Type B pancreatic cell (in vitro differentiated cells): ENCODE measurements at regions not wholly inside any gene's neighbourhood (a gene's known extent, or its start where the extent isn't known, plus 50 kb on each side); places are given as distances from the start of the nearest gene placed in this dataset.

ENCODE experiments used
- DNase-seq: peaks from one replicate; pipeline ENCODE4 v3.0.0; 2021; ENCODE audit warnings: mixed read lengths; ENCODE audit not compliant: unreplicated experiment; ENCODE audit errors: extremely low spot score
- H3K27ac Mint-ChIP-seq: 2 replicates; pipeline ENCODE4 v1.8.0; 2021; ENCODE audit warnings: mild to moderate bottlenecking, mixed read lengths
- H3K27me3 Mint-ChIP-seq: 2 replicates; pipeline ENCODE4 v1.8.0; 2021; ENCODE audit warnings: mixed read lengths
- H3K36me3 Mint-ChIP-seq: 2 replicates; pipeline ENCODE4 v1.8.0; 2021; ENCODE audit warnings: mixed read lengths
- H3K4me1 Mint-ChIP-seq: one replicate; pipeline ENCODE4 v1.8.0; 2021; ENCODE audit warnings: mixed read lengths; ENCODE audit not compliant: unreplicated experiment
- H3K4me3 Mint-ChIP-seq: 2 replicates; pipeline ENCODE4 v1.8.0; 2021; ENCODE audit warnings: mild to moderate bottlenecking, mixed read lengths
- H3K9me3 Mint-ChIP-seq: 2 replicates; pipeline ENCODE4 v1.8.0; 2021; ENCODE audit warnings: mixed read lengths
- CTCF ChIP-seq: fragments of 200-600 bp; sonication (generic); conservative IDR thresholded peaks from 2 replicates; pipeline ENCODE4 v1.5.0; 2021; ENCODE audit warnings: antibody characterized with exemption, mild to moderate bottlenecking

GRCh38 chr1:115453666-115454065 is 115.6 kb upstream of the NGF start:
- no peak for TF ChIP-seq CTCF
- H3K4me1 Mint-ChIP-seq: peaks cover 26% of the 10 kb centered on the region
- no peaks in the 10 kb centered on the region for H3K9me3 Mint-ChIP-seq
- H3K27ac Mint-ChIP-seq: no peak overlapping the region
- DNase-seq: no peak
- peaks cover 1% of the 10 kb centered on the region for H3K27me3 Mint-ChIP-seq
- no peaks in the 10 kb centered on the region for H3K36me3 Mint-ChIP-seq
- H3K4me3 Mint-ChIP-seq: no peak overlapping the region

GRCh38 chr1:115452600-115453329 is 114.7 kb upstream of the NGF start:
- TF ChIP-seq CTCF: no peak
- Mint-ChIP-seq H3K4me1 (peaks cover 23% of the 10 kb centered on the region), H3K27ac (no peak overlapping the region), H3K9me3 (no peaks in the 10 kb centered on the region), H3K36me3 (no peaks in the 10 kb centered on the region), H3K27me3 (peaks cover 5% of the 10 kb centered on the region), H3K4me3 (no peak overlapping the region)
- DNase-seq: no peak

- no peak for DNase-seq
- H3K4me1 Mint-ChIP-seq: peaks cover 9% of the 10 kb centered on the region
- no peak overlapping the region for H3K4me3 Mint-ChIP-seq
- no peaks in the 10 kb centered on the region for H3K36me3 Mint-ChIP-seq
- no peaks in the 10 kb centered on the region for H3K9me3 Mint-ChIP-seq
- TF ChIP-seq CTCF: no peak
- peaks cover 5% of the 10 kb centered on the region for H3K27me3 Mint-ChIP-seq
- no peak overlapping the region for H3K27ac Mint-ChIP-seq
These were observed 112.5 kb upstream of the NGF start for GRCh38 chr1:115450501-115451040.

GRCh38 chr1:115448282-115449044 is 110.4 kb upstream of the NGF start:
- no peak for DNase-seq
- H3K9me3 Mint-ChIP-seq: no peaks in the 10 kb centered on the region
- TF ChIP-seq CTCF: no peak

GRCh38 chr1:115447672-115448071 is 109.6 kb upstream of the NGF start:
- H3K4me1 Mint-ChIP-seq: no peaks in the 10 kb centered on the region
- no peak overlapping the region for H3K4me3 Mint-ChIP-seq
- peaks cover 5% of the 10 kb centered on the region for H3K27me3 Mint-ChIP-seq
- no peak for TF ChIP-seq CTCF
- no peaks in the 10 kb centered on the region for H3K36me3 Mint-ChIP-seq
- H3K9me3 Mint-ChIP-seq: no peaks in the 10 kb centered on the region
- H3K27ac Mint-ChIP-seq: no peak overlapping the region
- no peak for DNase-seq

More at GRCh38 chr1:115448282-115449044, 110.4 kb upstream of the NGF start:
- H3K27ac Mint-ChIP-seq: no peak overlapping the region
- H3K4me3 Mint-ChIP-seq: no peak overlapping the region
- no peaks in the 10 kb centered on the region for H3K4me1 Mint-ChIP-seq
- H3K36me3 Mint-ChIP-seq: no peaks in the 10 kb centered on the region
- peaks cover 5% of the 10 kb centered on the region for H3K27me3 Mint-ChIP-seq
